ENCODE measurements at regions not wholly inside any gene's neighbourhood (a gene's known extent, or its start where the extent isn't known, plus 50 kb on each side); places are given as distances from the start of the nearest gene placed in this dataset.
"Not testable (repeated sequence)": the region's sequence is repeated elsewhere in the genome, so short reads cannot be mapped to it uniquely, and the experiment has no call there.

- DNase-seq (ENCODE audit: low read depth in 2 of 2): no peak
Observed at GRCh38 chr1:213464786-213465460, 413.9 kb downstream of the RPS6KC1 start.

- DNase-seq (ENCODE audit: low read depth in 2 of 2): no peak
Observed at GRCh38 chr1:213466541-213466940, 415.5 kb downstream of the RPS6KC1 start.

GRCh38 chr1:213474054-213474453 is 423.0 kb downstream of the RPS6KC1 start:
- no peak for DNase-seq (ENCODE audit: low read depth in 2 of 2)

- DNase-seq (ENCODE audit: low read depth in 2 of 2): no peak
Observed at GRCh38 chr1:213481395-213481794, 430.4 kb downstream of the RPS6KC1 start.

GRCh38 chr1:213484333-213484732 is 433.3 kb downstream of the RPS6KC1 start:
- DNase-seq (ENCODE audit: low read depth in 2 of 2): no peak

- DNase-seq (ENCODE audit: low read depth in 2 of 2): no peak
Observed at GRCh38 chr1:213484758-213485157, 433.7 kb downstream of the RPS6KC1 start.

- DNase-seq (ENCODE audit: low read depth in 2 of 2): no peak
Observed at GRCh38 chr1:213486488-213486887, 435.4 kb downstream of the RPS6KC1 start.

GRCh38 chr1:213491468-213491867 is 440.4 kb downstream of the RPS6KC1 start:
- DNase-seq (ENCODE audit: low read depth in 2 of 2): no peak

- no peak for DNase-seq (ENCODE audit: low read depth in 2 of 2)
Observed at GRCh38 chr1:213492161-213493041, 441.4 kb downstream of the RPS6KC1 start.

GRCh38 chr1:213499444-213499843 is 448.4 kb downstream of the RPS6KC1 start:
- DNase-seq (ENCODE audit: low read depth in 2 of 2): no peak

GRCh38 chr1:213507472-213508223 is 456.6 kb downstream of the RPS6KC1 start:
- DNase-seq (ENCODE audit: low read depth in 2 of 2): no peak

GRCh38 chr1:213511173-213511572 is 460.1 kb downstream of the RPS6KC1 start:
- DNase-seq (ENCODE audit: low read depth in 2 of 2): no peak

GRCh38 chr1:213512316-213512715 is 461.3 kb downstream of the RPS6KC1 start:
- DNase-seq (ENCODE audit: low read depth in 2 of 2): no peak

- DNase-seq (ENCODE audit: low read depth in 2 of 2): no peak
Observed at GRCh38 chr1:213513006-213513405, 462.0 kb downstream of the RPS6KC1 start.

- DNase-seq (ENCODE audit: low read depth in 2 of 2): not testable (repeated sequence)
Observed at GRCh38 chr1:213514408-213515179, 463.6 kb downstream of the RPS6KC1 start.

- no peak for DNase-seq (ENCODE audit: low read depth in 2 of 2)
Observed at GRCh38 chr1:213519098-213519497, 468.1 kb downstream of the RPS6KC1 start.

- DNase-seq (ENCODE audit: low read depth in 2 of 2): no peak
Observed at GRCh38 chr1:213521206-213521605, 466.6 kb upstream of the PROX1 start.

- DNase-seq (ENCODE audit: low read depth in 2 of 2): no peak
Observed at GRCh38 chr1:213523781-213524398, 463.9 kb upstream of the PROX1 start.

- no peak for DNase-seq (ENCODE audit: low read depth in 2 of 2)
Observed at GRCh38 chr1:213526306-213526705, 461.5 kb upstream of the PROX1 start.

- DNase-seq (ENCODE audit: low read depth in 2 of 2): no peak
Observed at GRCh38 chr1:213530611-213531320, 457.0 kb upstream of the PROX1 start.
